H1 (cell line): ENCODE measurements at regions not wholly inside any gene's neighbourhood (a gene's known extent, or its start where the extent isn't known, plus 50 kb on each side); places are given as distances from the start of the nearest gene placed in this dataset.

Source experiments
- CTCF ChIA-PET: fragments of 300-600 bp; sonication (Branson Sonifier 250); formaldehyde crosslinking; loops from one replicate; lab custom pipeline; 2021; ENCODE audit not compliant: partially characterized antibody; lab: Charles Lee
- POLR2A ChIA-PET: fragments of 300-600 bp; sonication (Branson Sonifier 250); formaldehyde crosslinking; loops from one replicate; lab custom pipeline; 2021; ENCODE audit warnings: inconsistent platforms; ENCODE audit not compliant: partially characterized antibody; lab: Charles Lee
- DNase-seq, 2 experiments: peaks; one replicate each; pipeline versions ENCODE4 v3.0.0 to v3.0.0-alpha.2; 2010 to 2022; ENCODE audit warnings: low spot score in 2 of 2, low read depth in 1 of 2, mixed read lengths in 1 of 2
- FAIRE-seq: peaks from 2 replicates; lab custom pipeline; 2011; peaks lifted over from hg19 to GRCh38; lab: Jason Lieb, UNC
- H2AFZ ChIP-seq: 2 replicates; pipeline ENCODE4 v1.8.1; 2012; ENCODE audit warnings: low read length, inconsistent platforms
- H2AK5ac ChIP-seq: 2 replicates; pipeline ENCODE4 v1.6.1; 2013; ENCODE audit warnings: low read depth, low read length
- H2BK120ac ChIP-seq: replicated peaks from 2 replicates; pipeline ENCODE3; 2013; ENCODE audit warnings: low read depth, low read length, inconsistent platforms
- H2BK12ac ChIP-seq: 2 replicates; pipeline ENCODE4 v1.6.1; 2013; ENCODE audit warnings: low read depth, low read length
- H2BK15ac ChIP-seq: 2 replicates; pipeline ENCODE4 v1.6.1; 2013; ENCODE audit warnings: low read length
- H2BK20ac ChIP-seq: 2 replicates; pipeline ENCODE4 v1.6.1; 2013; ENCODE audit warnings: low read length
- H2BK5ac ChIP-seq: 2 replicates; pipeline ENCODE4 v1.6.1; 2013; ENCODE audit warnings: low read depth, low read length
- H3K14ac ChIP-seq: 2 replicates; pipeline ENCODE4 v1.6.1; 2013; ENCODE audit warnings: inconsistent platforms; ENCODE audit not compliant: insufficient read length
- H3K18ac ChIP-seq: 2 replicates; pipeline ENCODE4 v1.6.1; 2013; ENCODE audit warnings: low read length; ENCODE audit errors: extremely low read depth
- H3K23ac ChIP-seq: 2 replicates; pipeline ENCODE4 v1.6.1; 2013; ENCODE audit warnings: inconsistent platforms; ENCODE audit not compliant: insufficient read length
- H3K23me2 ChIP-seq: 2 replicates; pipeline ENCODE4 v1.6.1; 2013; ENCODE audit warnings: low read depth, low read length
- H3K27ac ChIP-seq: 2 replicates; pipeline ENCODE4 v1.6.1; 2011; ENCODE audit warnings: low read depth, low read length, inconsistent platforms
- H3K27me3 ChIP-seq, 4 experiments: replicated peaks in 1 of 4; 1 replicate in 1 of 4; 2 replicates in 3 of 4; pipeline versions ENCODE4 v1.6.1 to v1.8.1; 2011 to 2013; ENCODE audit warnings: low read length in 3 of 4, mild to moderate bottlenecking in 3 of 4, inconsistent platforms in 2 of 4, mixed read lengths in 2 of 4, moderate library complexity in 1 of 4; ENCODE audit not compliant: control insufficient read depth in 3 of 4, insufficient read depth in 3 of 4; ENCODE audit errors: extremely low read depth in 1 of 4
- H3K36me3 ChIP-seq, 4 experiments: 2 replicates each; pipeline versions ENCODE4 v1.6.1 to v1.8.1; 2011 to 2013; ENCODE audit warnings: mild to moderate bottlenecking in 4 of 4, low read length in 3 of 4, moderate library complexity in 2 of 4, control low read depth in 1 of 4, inconsistent platforms in 1 of 4; ENCODE audit not compliant: insufficient read depth in 4 of 4, control insufficient read depth in 2 of 4
- H3K4ac ChIP-seq: replicated peaks from 2 replicates; pipeline ENCODE3; 2013; ENCODE audit warnings: low read length, low read depth, mixed read lengths, inconsistent platforms; ENCODE audit not compliant: insufficient read length
- H3K4me1 ChIP-seq, 4 experiments: replicated peaks in 1 of 4; 1 replicate in 1 of 4; 2 replicates in 3 of 4; pipeline versions ENCODE4 v1.6.1 to v1.8.1; 2011 to 2013; ENCODE audit warnings: low read length in 3 of 4, inconsistent platforms in 2 of 4, mixed read lengths in 1 of 4; ENCODE audit not compliant: insufficient read depth in 4 of 4, control insufficient read depth in 3 of 4
- H3K4me2 ChIP-seq, 2 experiments: 2 replicates each; pipeline versions ENCODE4 v1.6.1 to v1.8.1; 2011 to 2013; ENCODE audit warnings: low read depth in 2 of 2, low read length in 2 of 2, control low read depth in 1 of 2, inconsistent platforms in 1 of 2, mild to moderate bottlenecking in 1 of 2; ENCODE audit not compliant: insufficient read depth in 1 of 2
- H3K4me3 ChIP-seq, 4 experiments: fragments of 200-600, 300-600 bp in 1 of 4; sonication (generic), shearing (Covaris generic), sonication (Bioruptor Twin) in 1 of 4; 2 replicates each; pipeline versions ENCODE4 v1.5.1 to v1.8.1; 2011 to 2016; ENCODE audit warnings: low read length in 4 of 4, low read depth in 3 of 4, control low read depth in 2 of 4, inconsistent platforms in 2 of 4, mild to moderate bottlenecking in 2 of 4, mixed read lengths in 1 of 4, moderate library complexity in 1 of 4; ENCODE audit not compliant: insufficient read depth in 2 of 4; ENCODE audit errors: extremely low read depth in 1 of 4
- H3K56ac ChIP-seq: replicated peaks from 2 replicates; pipeline ENCODE3; 2013; ENCODE audit warnings: low read depth, mild to moderate bottlenecking, mixed read lengths, low read length, inconsistent platforms; ENCODE audit not compliant: insufficient read length
- H3K79me1 ChIP-seq: 2 replicates; pipeline ENCODE4 v1.6.1; 2013; ENCODE audit warnings: low read depth, low read length, control low read depth
- H3K79me2 ChIP-seq, 2 experiments: 2 replicates each; pipeline versions ENCODE4 v1.6.1 to v1.8.1; 2012 to 2013; ENCODE audit warnings: low read length in 2 of 2, mild to moderate bottlenecking in 2 of 2, inconsistent platforms in 1 of 2; ENCODE audit not compliant: insufficient read depth in 2 of 2, control insufficient read depth in 1 of 2
- H3K9ac ChIP-seq, 4 experiments: replicated peaks in 1 of 4; 1 replicate in 1 of 4; 2 replicates in 3 of 4; pipeline versions ENCODE4 v1.6.1 to v1.8.1; 2011 to 2013; ENCODE audit warnings: low read depth in 3 of 4, low read length in 3 of 4, control low read depth in 2 of 4, mild to moderate bottlenecking in 2 of 4, moderate library complexity in 2 of 4, inconsistent platforms in 1 of 4; ENCODE audit errors: extremely low read depth in 1 of 4
- H3K9me3 ChIP-seq, 2 experiments: 2 replicates each; pipeline versions ENCODE4 v1.6.1 to v1.8.1; 2012 to 2013; ENCODE audit warnings: mild to moderate bottlenecking in 2 of 2, moderate library complexity in 2 of 2, control low read depth in 1 of 2, inconsistent platforms in 1 of 2, low read depth in 1 of 2, low read length in 1 of 2, mixed read lengths in 1 of 2; ENCODE audit not compliant: insufficient read depth in 2 of 2
- H4K20me1 ChIP-seq, 2 experiments: replicated peaks in 1 of 2; 2 replicates each; pipeline versions ENCODE3 to v1.8.1; 2011 to 2013; ENCODE audit warnings: inconsistent platforms in 2 of 2, low read length in 2 of 2, mild to moderate bottlenecking in 1 of 2; ENCODE audit not compliant: insufficient read depth in 2 of 2, control insufficient read depth in 1 of 2
- H4K5ac ChIP-seq: 2 replicates; pipeline ENCODE4 v1.6.1; 2013; ENCODE audit warnings: low read length, low read depth, mixed read lengths, inconsistent platforms; ENCODE audit not compliant: insufficient read length
- H4K8ac ChIP-seq: 2 replicates; pipeline ENCODE4 v1.8.0; 2013; ENCODE audit warnings: mild to moderate bottlenecking, moderate library complexity, low read length, inconsistent platforms; ENCODE audit not compliant: insufficient read depth; ENCODE audit errors: extremely low read depth
- H4K91ac ChIP-seq: replicated peaks from 2 replicates; pipeline ENCODE3; 2013; ENCODE audit warnings: low read length, mixed read lengths, inconsistent platforms; ENCODE audit not compliant: insufficient read length
- CEBPB ChIP-seq: IDR thresholded peaks from 2 replicates; pipeline ENCODE4 v1.6.1; 2012; ENCODE audit warnings: low read depth, low read length
- CTBP2 ChIP-seq: IDR thresholded peaks from 2 replicates; pipeline ENCODE4 v1.7.0; 2011; ENCODE audit warnings: borderline replicate concordance, mild to moderate bottlenecking, moderate library complexity, mixed read lengths, low read length; ENCODE audit not compliant: insufficient read depth, insufficient read length
- FOSL1 ChIP-seq: IDR thresholded peaks from 2 replicates; pipeline ENCODE4 v1.6.1; 2011; ENCODE audit warnings: mild to moderate bottlenecking, low read depth, low read length, moderate library complexity; ENCODE audit not compliant: insufficient read depth
- GTF2F1 ChIP-seq: IDR thresholded peaks from 2 replicates; pipeline ENCODE4 v1.6.1; 2012; ENCODE audit warnings: low read depth, low read length, improper control_type of control experiment, borderline replicate concordance
- HDAC2 ChIP-seq, 2 experiments: fragments of 300-600 bp in 1 of 2; sonication (generic) in 1 of 2; IDR thresholded peaks; 2 replicates each; pipeline ENCODE4 v1.6.1; 2011 to 2012; ENCODE audit warnings: low read depth in 2 of 2, low read length in 2 of 2, mild to moderate bottlenecking in 2 of 2, moderate library complexity in 2 of 2, borderline replicate concordance in 1 of 2, inconsistent platforms in 1 of 2
- NANOG ChIP-seq: IDR thresholded peaks from 2 replicates; pipeline ENCODE4 v1.6.1; 2011; ENCODE audit warnings: low read length, low read depth, mild to moderate bottlenecking, inconsistent platforms; ENCODE audit not compliant: insufficient read depth, poor library complexity, severe bottlenecking
- POLR2A ChIP-seq, 2 experiments: IDR thresholded peaks; 1 replicate in 1 of 2; 2 replicates in 1 of 2; pipeline ENCODE4 v1.6.1; 2011; ENCODE audit warnings: low read depth in 2 of 2, low read length in 2 of 2, mild to moderate bottlenecking in 2 of 2; ENCODE audit errors: control extremely low read depth in 1 of 2
- POLR2AphosphoS5 ChIP-seq: IDR thresholded peaks from 2 replicates; pipeline ENCODE4 v1.6.1; 2011; ENCODE audit warnings: low read depth, low read length
- POU5F1 ChIP-seq: IDR thresholded peaks from 2 replicates; pipeline ENCODE4 v1.6.1; 2011; ENCODE audit warnings: low read depth, mild to moderate bottlenecking, low read length, moderate library complexity
- RXRA ChIP-seq: IDR thresholded peaks from 2 replicates; pipeline ENCODE4 v1.6.1; 2011; ENCODE audit warnings: low read depth, mild to moderate bottlenecking, low read length, moderate library complexity; ENCODE audit not compliant: insufficient read depth
- YY1 ChIP-seq: IDR thresholded peaks from 2 replicates; pipeline ENCODE4 v1.6.1; 2011; ENCODE audit warnings: low read depth, mild to moderate bottlenecking, low read length
- WGBS, 2 experiments: shearing (Covaris generic) in 1 of 2; methylation state at CpG; one replicate each; pipeline versions ENCODE4 v1.1.6 to v1.1.7; 2013 to 2015; ENCODE audit warnings: low lambda C conversion rate in 2 of 2, mixed read lengths in 2 of 2, inconsistent platforms in 1 of 2, low coverage in 1 of 2, missing lambda C conversion rate in 1 of 2; ENCODE audit not compliant: insufficient replicate concordance in 2 of 2, insufficient coverage in 1 of 2, insufficient read length in 1 of 2; ENCODE audit errors: extremely low coverage in 1 of 2, missing lambda C conversion rate in 1 of 2; 5-methylcytosine and 5-hydroxymethylcytosine counted together
- TF ChIP-seq, protein P1 (sequence below): IDR thresholded peaks from 2 replicates; pipeline ENCODE4 v1.6.1; 2012; ENCODE audit warnings: inconsistent platforms

DNA sequence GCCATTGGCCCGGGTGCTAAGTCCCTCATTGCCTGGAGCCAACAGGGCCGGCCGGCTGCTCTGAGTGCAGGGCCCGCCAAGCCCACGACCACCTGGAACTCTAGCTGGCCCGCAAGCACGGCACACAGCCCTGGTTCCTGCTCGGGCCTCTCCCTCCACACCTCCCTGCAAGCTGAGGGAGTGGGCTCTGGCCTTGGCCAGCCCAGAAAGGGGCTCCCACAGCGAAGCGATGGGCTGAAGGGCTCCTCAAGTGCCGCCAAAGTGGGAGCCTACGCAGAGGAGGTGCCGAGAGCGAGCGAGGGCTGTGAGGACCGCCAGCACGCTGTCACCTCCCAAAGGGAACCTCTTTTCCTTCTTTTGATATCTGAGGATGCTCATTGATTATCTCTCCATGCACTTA is 283.4 kb downstream of the PRDM2 start:
- Histone ChIP-seq H2BK12ac (no peak overlapping the region), H3K4me2 (no peak overlapping the region), H2AK5ac (no peak overlapping the region), H3K27me3 (no peaks in the 10 kb centered on the region), H4K20me1 (no peaks in the 10 kb centered on the region), H3K27ac (no peak overlapping the region), H3K9ac (no peak overlapping the region), H4K5ac (no peak overlapping the region), H2BK5ac (no peak overlapping the region), H3K9me3 (peaks cover 0 to 10% of the 10 kb centered on the region in 2 experiments; a peak in 2 of 4 replicates), H3K56ac (no peak overlapping the region), H3K4me3 (no peak overlapping the region), H3K36me3 (no peaks in the 10 kb centered on the region), H2BK120ac (no peak overlapping the region), H3K23ac (no peak overlapping the region), H4K8ac (no peak overlapping the region), H3K14ac (no peak overlapping the region), H3K79me2 (no peaks in the 10 kb centered on the region), H3K4ac (no peak overlapping the region), H3K18ac (no peak overlapping the region), H2BK20ac (no peak overlapping the region), H2AFZ (no peak overlapping the region), H3K23me2 (no peaks in the 10 kb centered on the region), H4K91ac (no peak overlapping the region), H2BK15ac (no peak overlapping the region), H3K79me1 (no peaks in the 10 kb centered on the region), H3K4me1 (no peaks in the 10 kb centered on the region)
- TF ChIP-seq POLR2AphosphoS5 (no peak), FOSL1 (no peak), POLR2A (IDR thresholded peaks at IDR 0.05; ENCODE audit: control extremely low read depth in 1 of 2, low read depth in 2 of 2, low read length in 2 of 2) (no peak), GTF2F1 (no peak), NANOG (no peak), RXRA (no peak), POU5F1 (no peak), CTBP2 (no peak), CEBPB (no peak), YY1 (no peak), HDAC2 (IDR thresholded peaks at IDR 0.05; ENCODE audit: borderline replicate concordance in 1 of 2, low read depth in 2 of 2, low read length in 2 of 2) (no peak)
- TF ChIP-seq, protein P1, sequence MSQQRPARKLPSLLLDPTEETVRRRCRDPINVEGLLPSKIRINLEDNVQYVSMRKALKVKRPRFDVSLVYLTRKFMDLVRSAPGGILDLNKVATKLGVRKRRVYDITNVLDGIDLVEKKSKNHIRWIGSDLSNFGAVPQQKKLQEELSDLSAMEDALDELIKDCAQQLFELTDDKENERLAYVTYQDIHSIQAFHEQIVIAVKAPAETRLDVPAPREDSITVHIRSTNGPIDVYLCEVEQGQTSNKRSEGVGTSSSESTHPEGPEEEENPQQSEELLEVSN, result no peak
- 85% methylated on average over 7 of the region's 17 CpGs; no CpG with 5 or more reads in 1 of the 2 experiments for WGBS, 2 experiments
- no peak for FAIRE-seq
- ChIA-PET POLR2A (no interaction called here), CTCF (interaction anchor here (0.6 to 0.7 kb wide), 2 partner anchors 34 to 228 kb away, joined by 3 to 4 read pairs; no protein-coding TSS in a partner anchor)
- no peak for DNase-seq
